H1 (cell line): ENCODE measurements at regions not wholly inside any gene's neighbourhood (a gene's known extent, or its start where the extent isn't known, plus 50 kb on each side); places are given as distances from the start of the nearest gene placed in this dataset.

Experiments
- RAD21 ChIP-seq, 2 experiments: IDR thresholded peaks in 1 of 2; conservative IDR thresholded peaks in 1 of 2; 2 replicates each; pipeline ENCODE4 v1.6.1; 2011; ENCODE audit warnings: low read depth in 2 of 2, low read length in 2 of 2, improper control_type of control experiment in 1 of 2, inconsistent platforms in 1 of 2, mild to moderate bottlenecking in 1 of 2, moderate library complexity in 1 of 2
- TF ChIP-seq, protein P1 (sequence below), 3 experiments: IDR thresholded peaks; 1 replicate in 2 of 3; 2 replicates in 1 of 3; pipeline versions ENCODE4 v1.5.1 to v1.6.1; 2011; ENCODE audit warnings: low read length in 3 of 3, mild to moderate bottlenecking in 3 of 3, inconsistent platforms in 2 of 3, low read depth in 1 of 3, moderate library complexity in 1 of 3; ENCODE audit not compliant: insufficient read depth in 1 of 3; ENCODE audit errors: control extremely low read depth in 1 of 3

DNA sequence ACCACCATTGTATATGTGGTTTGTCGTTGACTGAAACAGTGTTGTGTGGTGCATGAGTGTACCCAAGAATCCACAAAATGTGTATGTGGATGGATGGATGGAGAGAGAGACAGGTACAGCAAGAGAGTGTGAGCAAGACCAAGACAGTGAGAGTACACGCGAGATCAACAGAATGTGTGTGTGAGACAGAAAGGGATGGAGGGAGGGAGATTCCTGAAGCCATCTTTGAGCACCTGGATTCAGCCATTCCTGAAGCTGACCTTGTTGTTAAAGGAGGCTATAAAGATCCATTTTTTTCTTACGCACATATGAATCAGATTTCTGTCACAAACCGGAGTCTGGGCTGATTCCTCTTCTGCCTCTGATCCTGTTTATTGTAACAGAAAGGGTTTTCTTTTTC, 64.1 kb downstream of the TFAP2C start:
- TF ChIP-seq RAD21 (IDR thresholded peaks at IDR 0.05 in 1 of 2, conservative IDR thresholded peaks at IDR 0.05 in 1 of 2; ENCODE audit: low read depth in 2 of 2, low read length in 2 of 2): no peak
- TF ChIP-seq, protein P1, sequence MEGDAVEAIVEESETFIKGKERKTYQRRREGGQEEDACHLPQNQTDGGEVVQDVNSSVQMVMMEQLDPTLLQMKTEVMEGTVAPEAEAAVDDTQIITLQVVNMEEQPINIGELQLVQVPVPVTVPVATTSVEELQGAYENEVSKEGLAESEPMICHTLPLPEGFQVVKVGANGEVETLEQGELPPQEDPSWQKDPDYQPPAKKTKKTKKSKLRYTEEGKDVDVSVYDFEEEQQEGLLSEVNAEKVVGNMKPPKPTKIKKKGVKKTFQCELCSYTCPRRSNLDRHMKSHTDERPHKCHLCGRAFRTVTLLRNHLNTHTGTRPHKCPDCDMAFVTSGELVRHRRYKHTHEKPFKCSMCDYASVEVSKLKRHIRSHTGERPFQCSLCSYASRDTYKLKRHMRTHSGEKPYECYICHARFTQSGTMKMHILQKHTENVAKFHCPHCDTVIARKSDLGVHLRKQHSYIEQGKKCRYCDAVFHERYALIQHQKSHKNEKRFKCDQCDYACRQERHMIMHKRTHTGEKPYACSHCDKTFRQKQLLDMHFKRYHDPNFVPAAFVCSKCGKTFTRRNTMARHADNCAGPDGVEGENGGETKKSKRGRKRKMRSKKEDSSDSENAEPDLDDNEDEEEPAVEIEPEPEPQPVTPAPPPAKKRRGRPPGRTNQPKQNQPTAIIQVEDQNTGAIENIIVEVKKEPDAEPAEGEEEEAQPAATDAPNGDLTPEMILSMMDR (IDR thresholded peaks at IDR 0.05; ENCODE audit: control extremely low read depth in 1 of 3, insufficient read depth in 1 of 3, low read depth in 1 of 3, low read length in 3 of 3): no peak
